ENCODE measurements at regions not wholly inside any gene's neighbourhood (a gene's known extent, or its start where the extent isn't known, plus 50 kb on each side); places are given as distances from the start of the nearest gene placed in this dataset.

- ATAC-seq, result no peak
- in situ Hi-C loops (cut with HindIII; ENCODE audit: low pct_unique_long_range_greater_than_20kb, low sequenced_read_pairs), result no loop called here
- CTCF ChIA-PET, result no interaction called here
These were observed 1354.8 kb upstream of the IGFBP7 start for GRCh38 chr4:58465031-58465430.

GRCh38 chr4:58456727-58457384 lies 1346.7 kb upstream of the IGFBP7 start:
- no peak overlapping the region for H3K4me3 ChIP-seq (ENCODE audit: low read depth in 2 of 2, low read length in 2 of 2)
- in situ Hi-C loops (cut with HindIII; ENCODE audit: low pct_unique_long_range_greater_than_20kb, low sequenced_read_pairs) (no loop called here), intact Hi-C loops (cut with micrococcal nuclease; ENCODE audit: unreplicated experiment) (no loop called here)
- no peaks in the 10 kb centered on the region for H3K36me3 ChIP-seq (ENCODE audit: control insufficient read depth, insufficient read depth, low read length)
- no peak for DNase-seq (ENCODE audit: low read depth, low spot score)
- no peaks in the 10 kb centered on the region for H3K27me3 ChIP-seq (ENCODE audit: control insufficient read depth, insufficient read depth, low read length)
- no peak overlapping the region for H3K27ac ChIP-seq (ENCODE audit: low read length)
- ChIA-PET POLR2A (no interaction called here), CTCF (no interaction called here)
- H3K4me1 ChIP-seq (ENCODE audit: control insufficient read depth, insufficient read depth, low read length), result no peaks in the 10 kb centered on the region
- TF ChIP-seq, protein P1, sequence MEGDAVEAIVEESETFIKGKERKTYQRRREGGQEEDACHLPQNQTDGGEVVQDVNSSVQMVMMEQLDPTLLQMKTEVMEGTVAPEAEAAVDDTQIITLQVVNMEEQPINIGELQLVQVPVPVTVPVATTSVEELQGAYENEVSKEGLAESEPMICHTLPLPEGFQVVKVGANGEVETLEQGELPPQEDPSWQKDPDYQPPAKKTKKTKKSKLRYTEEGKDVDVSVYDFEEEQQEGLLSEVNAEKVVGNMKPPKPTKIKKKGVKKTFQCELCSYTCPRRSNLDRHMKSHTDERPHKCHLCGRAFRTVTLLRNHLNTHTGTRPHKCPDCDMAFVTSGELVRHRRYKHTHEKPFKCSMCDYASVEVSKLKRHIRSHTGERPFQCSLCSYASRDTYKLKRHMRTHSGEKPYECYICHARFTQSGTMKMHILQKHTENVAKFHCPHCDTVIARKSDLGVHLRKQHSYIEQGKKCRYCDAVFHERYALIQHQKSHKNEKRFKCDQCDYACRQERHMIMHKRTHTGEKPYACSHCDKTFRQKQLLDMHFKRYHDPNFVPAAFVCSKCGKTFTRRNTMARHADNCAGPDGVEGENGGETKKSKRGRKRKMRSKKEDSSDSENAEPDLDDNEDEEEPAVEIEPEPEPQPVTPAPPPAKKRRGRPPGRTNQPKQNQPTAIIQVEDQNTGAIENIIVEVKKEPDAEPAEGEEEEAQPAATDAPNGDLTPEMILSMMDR (IDR thresholded peaks at IDR 0.05), result no peak
- TF ChIP-seq, protein P2, sequence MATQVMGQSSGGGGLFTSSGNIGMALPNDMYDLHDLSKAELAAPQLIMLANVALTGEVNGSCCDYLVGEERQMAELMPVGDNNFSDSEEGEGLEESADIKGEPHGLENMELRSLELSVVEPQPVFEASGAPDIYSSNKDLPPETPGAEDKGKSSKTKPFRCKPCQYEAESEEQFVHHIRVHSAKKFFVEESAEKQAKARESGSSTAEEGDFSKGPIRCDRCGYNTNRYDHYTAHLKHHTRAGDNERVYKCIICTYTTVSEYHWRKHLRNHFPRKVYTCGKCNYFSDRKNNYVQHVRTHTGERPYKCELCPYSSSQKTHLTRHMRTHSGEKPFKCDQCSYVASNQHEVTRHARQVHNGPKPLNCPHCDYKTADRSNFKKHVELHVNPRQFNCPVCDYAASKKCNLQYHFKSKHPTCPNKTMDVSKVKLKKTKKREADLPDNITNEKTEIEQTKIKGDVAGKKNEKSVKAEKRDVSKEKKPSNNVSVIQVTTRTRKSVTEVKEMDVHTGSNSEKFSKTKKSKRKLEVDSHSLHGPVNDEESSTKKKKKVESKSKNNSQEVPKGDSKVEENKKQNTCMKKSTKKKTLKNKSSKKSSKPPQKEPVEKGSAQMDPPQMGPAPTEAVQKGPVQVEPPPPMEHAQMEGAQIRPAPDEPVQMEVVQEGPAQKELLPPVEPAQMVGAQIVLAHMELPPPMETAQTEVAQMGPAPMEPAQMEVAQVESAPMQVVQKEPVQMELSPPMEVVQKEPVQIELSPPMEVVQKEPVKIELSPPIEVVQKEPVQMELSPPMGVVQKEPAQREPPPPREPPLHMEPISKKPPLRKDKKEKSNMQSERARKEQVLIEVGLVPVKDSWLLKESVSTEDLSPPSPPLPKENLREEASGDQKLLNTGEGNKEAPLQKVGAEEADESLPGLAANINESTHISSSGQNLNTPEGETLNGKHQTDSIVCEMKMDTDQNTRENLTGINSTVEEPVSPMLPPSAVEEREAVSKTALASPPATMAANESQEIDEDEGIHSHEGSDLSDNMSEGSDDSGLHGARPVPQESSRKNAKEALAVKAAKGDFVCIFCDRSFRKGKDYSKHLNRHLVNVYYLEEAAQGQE (IDR thresholded peaks at IDR 0.05; ENCODE audit: insufficient read depth in 1 of 2, low read depth in 2 of 2, low read length in 1 of 2), result no peak
- no peak for TF ChIP-seq SIN3A (IDR thresholded peaks at IDR 0.05; ENCODE audit: borderline replicate concordance, insufficient read depth, low read depth, low read length)
- TF ChIP-seq POLR2AphosphoS5 (IDR thresholded peaks at IDR 0.05; ENCODE audit: low read depth, low read length), result no peak
- no peak for TF ChIP-seq TCF7L2 (IDR thresholded peaks at IDR 0.05; ENCODE audit: low read depth, low read length)
- no peak for ATAC-seq
- H3K9me3 ChIP-seq (ENCODE audit: control insufficient read depth, insufficient read depth, low read depth, low read length), result no peaks in the 10 kb centered on the region
- BruUV-seq (replicated peaks), result no TSS peak

More at GRCh38 chr4:58465031-58465430, 1354.8 kb upstream of the IGFBP7 start:
- Histone ChIP-seq H3K27me3 (ENCODE audit: control insufficient read depth, insufficient read depth, low read length) (no peaks in the 10 kb centered on the region), H3K36me3 (ENCODE audit: control insufficient read depth, insufficient read depth, low read length) (no peaks in the 10 kb centered on the region), H3K4me1 (ENCODE audit: control insufficient read depth, insufficient read depth, low read length) (no peaks in the 10 kb centered on the region), H3K4me3 (ENCODE audit: low read depth in 2 of 2, low read length in 2 of 2) (no peak overlapping the region), H3K27ac (ENCODE audit: low read length) (no peak overlapping the region), H3K9me3 (ENCODE audit: control insufficient read depth, insufficient read depth, low read depth, low read length) (no peaks in the 10 kb centered on the region)
- intact Hi-C loops (cut with micrococcal nuclease; ENCODE audit: unreplicated experiment), result no loop called here
- BruUV-seq (replicated peaks), result no TSS peak
- TF ChIP-seq, protein P1 (IDR thresholded peaks at IDR 0.05), result no peak
- TF ChIP-seq SIN3A (IDR thresholded peaks at IDR 0.05; ENCODE audit: borderline replicate concordance, insufficient read depth, low read depth, low read length) (no peak), TCF7L2 (IDR thresholded peaks at IDR 0.05; ENCODE audit: low read depth, low read length) (no peak), POLR2AphosphoS5 (IDR thresholded peaks at IDR 0.05; ENCODE audit: low read depth, low read length) (no peak)
- TF ChIP-seq, protein P2 (IDR thresholded peaks at IDR 0.05; ENCODE audit: insufficient read depth in 1 of 2, low read depth in 2 of 2, low read length in 1 of 2), result no peak
- POLR2A ChIA-PET, result no interaction called here
- no peak for DNase-seq (ENCODE audit: low read depth, low spot score)
